Mesenchymal stem cell (in vitro differentiated cells and primary cell): ENCODE measurements at regions not wholly inside any gene's neighbourhood (a gene's known extent, or its start where the extent isn't known, plus 50 kb on each side); places are given as distances from the start of the nearest gene placed in this dataset.

Experiments used
- DNase-seq: peaks from one replicate; pipeline ENCODE4 v3.0.0-alpha.2; 2013
- H2AFZ ChIP-seq: one replicate; pipeline ENCODE4 v1.6.1; 2013; ENCODE audit warnings: low read depth, mild to moderate bottlenecking, control low read depth, inconsistent platforms, low read length, moderate library complexity
- H2AK5ac ChIP-seq: 2 replicates; pipeline ENCODE4 v1.6.1; 2013; ENCODE audit warnings: low read length, moderate library complexity, mild to moderate bottlenecking, inconsistent platforms; ENCODE audit not compliant: severe bottlenecking
- H2BK120ac ChIP-seq: one replicate; pipeline ENCODE4 v1.6.1; 2013; ENCODE audit warnings: low read depth, mild to moderate bottlenecking, inconsistent platforms, low read length, moderate library complexity
- H2BK12ac ChIP-seq, 2 experiments: one replicate each; pipeline ENCODE4 v1.6.1; 2013; ENCODE audit warnings: inconsistent platforms in 2 of 2, low read length in 2 of 2, mild to moderate bottlenecking in 2 of 2, moderate library complexity in 2 of 2, control low read depth in 1 of 2
- H2BK15ac ChIP-seq: one replicate; pipeline ENCODE4 v1.6.1; 2013; ENCODE audit warnings: mild to moderate bottlenecking, low read depth, inconsistent platforms; ENCODE audit not compliant: poor library complexity, severe bottlenecking
- H2BK5ac ChIP-seq: 2 replicates; pipeline ENCODE4 v1.6.1; 2013; ENCODE audit warnings: low read depth, mild to moderate bottlenecking, low read length, control low read depth, inconsistent platforms; ENCODE audit not compliant: poor library complexity, severe bottlenecking
- H3K14ac ChIP-seq, 2 experiments: one replicate each; pipeline ENCODE4 v1.6.1; 2013; ENCODE audit warnings: inconsistent platforms in 2 of 2, low read length in 2 of 2, control low read depth in 1 of 2, mild to moderate bottlenecking in 1 of 2, moderate library complexity in 1 of 2
- H3K18ac ChIP-seq, 2 experiments: one replicate each; pipeline ENCODE4 v1.6.1; 2013; ENCODE audit warnings: inconsistent platforms in 2 of 2, low read length in 2 of 2, control low read depth in 1 of 2, low read depth in 1 of 2, mild to moderate bottlenecking in 1 of 2
- H3K23ac ChIP-seq, 2 experiments: one replicate each; pipeline ENCODE4 v1.6.1; 2013; ENCODE audit warnings: inconsistent platforms in 2 of 2, low read length in 2 of 2, mild to moderate bottlenecking in 2 of 2, moderate library complexity in 2 of 2, control low read depth in 1 of 2
- H3K27ac ChIP-seq: 2 replicates; pipeline ENCODE4 v1.5.1; 2013; ENCODE audit warnings: mild to moderate bottlenecking, moderate library complexity, low read length, control low read depth, inconsistent platforms; ENCODE audit not compliant: poor library complexity, severe bottlenecking
- H3K27me3 ChIP-seq, 2 experiments: 2 replicates each; pipeline versions ENCODE4 v1.6.1 to v1.7.0; 2013; ENCODE audit warnings: low read length in 2 of 2, mild to moderate bottlenecking in 2 of 2, moderate library complexity in 2 of 2, control low read depth in 1 of 2, inconsistent platforms in 1 of 2; ENCODE audit not compliant: control insufficient read depth in 1 of 2, insufficient read depth in 1 of 2
- H3K36me3 ChIP-seq, 2 experiments: 2 replicates each; pipeline versions ENCODE4 v1.6.1 to v1.7.0; 2013; ENCODE audit warnings: low read length in 2 of 2, control low read depth in 1 of 2, inconsistent platforms in 1 of 2, low read depth in 1 of 2, mild to moderate bottlenecking in 1 of 2; ENCODE audit not compliant: insufficient read depth in 2 of 2, control insufficient read depth in 1 of 2
- H3K4ac ChIP-seq, 2 experiments: one replicate each; pipeline ENCODE4 v1.6.1; 2013; ENCODE audit warnings: inconsistent platforms in 2 of 2, low read length in 2 of 2, mild to moderate bottlenecking in 2 of 2, moderate library complexity in 2 of 2, control low read depth in 1 of 2, low read depth in 1 of 2
- H3K4me1 ChIP-seq: 2 replicates; pipeline ENCODE4 v1.6.1; 2013; ENCODE audit warnings: low read depth, low read length, control low read depth; ENCODE audit not compliant: control insufficient read depth, insufficient read depth
- H3K4me2 ChIP-seq: 2 replicates; pipeline ENCODE4 v1.6.1; 2013; ENCODE audit warnings: low read length, mild to moderate bottlenecking, inconsistent platforms; ENCODE audit not compliant: poor library complexity, severe bottlenecking
- H3K4me3 ChIP-seq, 2 experiments: 2 replicates each; pipeline versions ENCODE4 v1.5.1 to v1.7.0; 2013; ENCODE audit warnings: low read length in 2 of 2, mild to moderate bottlenecking in 2 of 2, control low read depth in 1 of 2, low read depth in 1 of 2; ENCODE audit not compliant: insufficient read depth in 1 of 2
- H3K79me1 ChIP-seq: replicated peaks from 2 replicates; pipeline ENCODE4 v1.6.1; 2013; ENCODE audit warnings: mild to moderate bottlenecking, control low read depth, low read length, inconsistent platforms; ENCODE audit not compliant: poor library complexity, severe bottlenecking
- H3K9ac ChIP-seq: 2 replicates; pipeline ENCODE4 v1.7.0; 2013; ENCODE audit warnings: mild to moderate bottlenecking, low read length, moderate library complexity
- H3K9me3 ChIP-seq: 2 replicates; pipeline ENCODE4 v1.7.0; 2013; ENCODE audit warnings: mild to moderate bottlenecking, low read length; ENCODE audit not compliant: control insufficient read depth
- H4K8ac ChIP-seq: one replicate; pipeline ENCODE4 v1.6.1; 2013; ENCODE audit warnings: inconsistent platforms, mild to moderate bottlenecking, low read length, moderate library complexity
- H4K91ac ChIP-seq: one replicate; pipeline ENCODE4 v1.6.1; 2013; ENCODE audit warnings: mild to moderate bottlenecking, low read length, inconsistent platforms
- WGBS: methylation state at CpG from one replicate; pipeline ENCODE4 v1.1.7; 2013; ENCODE audit warnings: mixed read lengths; 5-methylcytosine and 5-hydroxymethylcytosine counted together

DNA sequence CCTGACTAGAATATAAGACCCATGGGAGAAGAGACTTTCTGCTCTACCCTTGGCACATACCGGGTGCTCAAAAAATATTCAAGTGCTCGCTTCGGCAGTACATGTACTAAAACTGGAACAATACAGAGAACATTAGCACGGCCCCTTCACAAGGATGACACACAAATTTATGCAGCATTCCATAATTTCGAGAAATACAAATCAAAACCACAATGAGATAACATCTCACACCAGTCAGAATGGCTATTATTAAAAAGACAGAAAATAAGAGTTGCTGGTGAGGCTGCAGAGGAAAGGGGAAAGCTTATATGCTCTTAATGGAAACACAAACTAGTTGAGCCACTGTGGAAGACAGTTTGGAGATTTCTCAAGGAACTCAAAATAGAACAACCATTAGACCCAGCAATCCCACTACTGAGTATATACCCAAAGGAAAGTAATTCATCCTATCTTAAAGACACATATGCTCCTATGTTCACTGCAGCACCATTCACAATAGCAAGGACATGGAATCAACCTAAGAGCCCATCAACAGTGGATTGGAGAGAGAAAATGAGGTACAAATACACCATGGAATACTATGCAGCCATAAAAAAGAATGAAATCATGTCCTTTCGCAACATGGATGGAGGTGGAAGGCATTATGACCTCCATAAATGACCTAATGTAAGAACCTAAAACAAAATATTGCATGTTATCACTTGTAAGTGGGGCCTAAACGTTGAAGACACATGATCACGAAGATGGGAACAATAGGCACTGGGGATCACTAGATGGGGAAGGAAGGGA is 71.6 kb upstream of the CYP1B1 start:
- peak overlapping the region; percentile 96 to 99 for H2BK12ac ChIP-seq
- peak overlapping the region; percentile 96 for H2BK120ac ChIP-seq
- peaks cover 9% of the 10 kb centered on the region for H3K9me3 ChIP-seq
- H3K4me1 ChIP-seq, result peaks cover 6% of the 10 kb centered on the region
- H3K27me3 ChIP-seq, result no peaks in the 10 kb centered on the region
- peaks cover 0 to 3% of the 10 kb centered on the region in 2 experiments for H3K36me3 ChIP-seq
- H2AFZ ChIP-seq, result no peak overlapping the region
- no peak overlapping the region for H3K4me3 ChIP-seq
- peak overlapping the region; percentile 91 for H3K18ac ChIP-seq
- H3K14ac ChIP-seq, result no peak overlapping the region
- peak overlapping the region; percentile 100 for H3K27ac ChIP-seq
- 55% methylated on average over 8 of the region's 8 CpGs for WGBS
- H2AK5ac ChIP-seq, result peak overlapping the region; percentile 97
- no peak overlapping the region for H3K23ac ChIP-seq
- H3K79me1 ChIP-seq, result peaks cover 2% of the 10 kb centered on the region
- H4K8ac ChIP-seq, result peak overlapping the region; percentile 47
- peak overlapping the region; percentile 98 for H4K91ac ChIP-seq
- peak overlapping the region; percentile 17 for H3K4me2 ChIP-seq
- DNase-seq, result no peak
- H3K4ac ChIP-seq, result peak overlapping the region; percentile 77 to 92
- no peak overlapping the region for H2BK15ac ChIP-seq
- peak overlapping the region; percentile 93 for H2BK5ac ChIP-seq
- peak overlapping the region; percentile 93 for H3K9ac ChIP-seq

- Histone ChIP-seq H3K23ac (no peak overlapping the region), H3K9ac (peak overlapping the region; percentile 93), H3K4me2 (peak overlapping the region; percentile 74), H2AK5ac (peak overlapping the region; percentile 97), H3K14ac (no peak overlapping the region), H3K4me3 (peak overlapping the region in 1 of 2 experiments; percentile 64), H3K9me3 (peaks cover 9% of the 10 kb centered on the region), H2BK15ac (no peak overlapping the region), H3K27me3 (no peaks in the 10 kb centered on the region), H2AFZ (no peak overlapping the region), H4K8ac (peak overlapping the region; percentile 47), H2BK12ac (peak overlapping the region; percentile 96 to 99), H3K36me3 (peaks cover 0 to 3% of the 10 kb centered on the region in 2 experiments), H3K79me1 (peaks cover 2% of the 10 kb centered on the region), H3K18ac (peak overlapping the region; percentile 91), H3K27ac (peak overlapping the region; percentile 100), H3K4ac (peak overlapping the region; percentile 73 to 92), H3K4me1 (peaks cover 6% of the 10 kb centered on the region), H4K91ac (peak overlapping the region; percentile 98), H2BK120ac (peak overlapping the region; percentile 96), H2BK5ac (peak overlapping the region; percentile 100)
- 16% methylated on average over 3 of the region's 3 CpGs for WGBS
- peak; percentile 98 for DNase-seq
Measured at GRCh38 chr2:38146907-38147307, 71.0 kb upstream of the CYP1B1 start.

DNA sequence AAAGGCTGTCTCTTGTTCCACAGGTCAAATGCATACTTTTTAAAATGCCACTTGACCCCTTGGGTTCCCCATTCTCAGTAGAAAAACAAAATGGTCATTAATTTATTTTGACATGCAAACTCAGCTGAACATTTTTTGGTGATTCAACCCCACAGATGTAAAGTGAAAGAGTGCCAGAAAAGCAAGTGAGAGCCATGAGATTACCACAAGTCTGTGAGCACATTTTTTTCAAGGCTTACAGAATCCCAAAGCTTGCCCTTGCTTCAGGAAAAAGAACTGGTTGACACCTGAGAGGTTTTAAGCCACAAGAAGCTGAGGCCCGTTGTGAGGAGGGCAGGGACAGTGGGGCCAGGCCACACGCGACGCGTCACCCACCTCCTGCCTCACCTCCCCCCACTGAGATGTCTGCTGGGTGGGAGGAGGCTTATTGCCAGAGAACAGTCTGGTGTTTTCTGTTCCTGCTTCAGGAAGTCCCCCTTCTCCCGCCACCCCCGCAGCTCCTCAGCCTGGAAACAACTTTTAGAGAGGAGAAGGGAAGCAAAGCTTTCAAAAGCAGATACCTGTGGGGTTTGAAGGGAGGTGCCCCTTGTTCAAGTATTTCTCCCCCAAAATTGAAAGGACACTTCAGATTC is 70.4 kb upstream of the CYP1B1 start:
- H3K23ac ChIP-seq, result no peak overlapping the region
- peak overlapping the region; percentile 93 for H3K9ac ChIP-seq
- peak overlapping the region; percentile 93 for H2AK5ac ChIP-seq
- H3K27ac ChIP-seq, result peak overlapping the region; percentile 100
- peaks cover 0 to 3% of the 10 kb centered on the region in 2 experiments for H3K36me3 ChIP-seq
- H4K91ac ChIP-seq, result peak overlapping the region; percentile 97
- H3K27me3 ChIP-seq, result no peaks in the 10 kb centered on the region
- peaks cover 2% of the 10 kb centered on the region for H3K79me1 ChIP-seq
- no CpG with 5 or more reads among the region's 7 CpGs for WGBS
- peak overlapping the region; percentile 82 for H2BK120ac ChIP-seq
- H4K8ac ChIP-seq, result peak overlapping the region; percentile 97
- H2AFZ ChIP-seq, result no peak overlapping the region
- H2BK15ac ChIP-seq, result no peak overlapping the region
- peaks cover 9% of the 10 kb centered on the region for H3K9me3 ChIP-seq
- H3K4ac ChIP-seq, result no peak overlapping the region
- peak overlapping the region; percentile 85 to 93 for H3K18ac ChIP-seq
- H3K14ac ChIP-seq, result peak overlapping the region in 1 of 2 experiments; percentile 83
- peak overlapping the region in 1 of 2 experiments; percentile 64 for H3K4me3 ChIP-seq
- peak; percentile 94 for DNase-seq
- H2BK5ac ChIP-seq, result peak overlapping the region; percentile 100
- peak overlapping the region; percentile 75 to 89 for H2BK12ac ChIP-seq
- H3K4me1 ChIP-seq, result peaks cover 6% of the 10 kb centered on the region
- H3K4me2 ChIP-seq, result peak overlapping the region; percentile 74

- Histone ChIP-seq H2BK12ac (peak overlapping the region; percentile 31 to 99), H3K4me3 (no peak overlapping the region), H2BK15ac (no peak overlapping the region), H3K36me3 (peaks cover 0 to 3% of the 10 kb centered on the region in 2 experiments), H3K4ac (peak overlapping the region in 1 of 2 experiments; percentile 85), H2AK5ac (peak overlapping the region; percentile 100), H3K14ac (no peak overlapping the region), H3K9me3 (peaks cover 9% of the 10 kb centered on the region), H2BK120ac (peak overlapping the region; percentile 34), H3K23ac (no peak overlapping the region), H3K4me2 (no peak overlapping the region), H3K79me1 (peaks cover 2% of the 10 kb centered on the region), H3K4me1 (peaks cover 6% of the 10 kb centered on the region), H4K8ac (no peak overlapping the region), H3K18ac (peak overlapping the region; percentile 43 to 91), H3K9ac (peak overlapping the region; percentile 93), H2AFZ (no peak overlapping the region), H3K27me3 (no peaks in the 10 kb centered on the region), H3K27ac (peak overlapping the region; percentile 100), H2BK5ac (peak overlapping the region; percentile 93), H4K91ac (no peak overlapping the region)
- peak; percentile 35 for DNase-seq
- WGBS, result 94% methylated on average over 2 of the region's 3 CpGs
Measured at GRCh38 chr2:38145236-38145635, 69.3 kb upstream of the CYP1B1 start.
